GM19238 (cell line): ENCODE measurements at regions not wholly inside any gene's neighbourhood (a gene's known extent, or its start where the extent isn't known, plus 50 kb on each side); places are given as distances from the start of the nearest gene placed in this dataset.
"Not testable (repeated sequence)": the region's sequence is repeated elsewhere in the genome, so short reads cannot be mapped to it uniquely, and the experiment has no call there.

ENCODE experiments used
- DNase-seq: peaks from one replicate; pipeline ENCODE4 v3.0.0; 2011; ENCODE audit warnings: low spot score; ENCODE audit not compliant: insufficient read length

- DNase-seq: no peak
Observed at GRCh38 chr4:170428929-170429328, 339.2 kb upstream of the AADAT start.

- no peak for DNase-seq
Observed at GRCh38 chr4:170425521-170426143, 335.9 kb upstream of the AADAT start.

GRCh38 chr4:170425040-170425439 is 335.3 kb upstream of the AADAT start:
- no peak for DNase-seq

- DNase-seq: no peak
Observed at GRCh38 chr4:170423137-170423536, 333.4 kb upstream of the AADAT start.

GRCh38 chr4:170420255-170420693 is 330.5 kb upstream of the AADAT start:
- DNase-seq: no peak

- no peak for DNase-seq
Observed at GRCh38 chr4:170414961-170415360, 325.2 kb upstream of the AADAT start.

- DNase-seq: no peak
Observed at GRCh38 chr4:170414360-170414759, 324.6 kb upstream of the AADAT start.

- DNase-seq: no peak
Observed at GRCh38 chr4:170413951-170414350, 324.2 kb upstream of the AADAT start.

GRCh38 chr4:170400361-170400760 is 310.6 kb upstream of the AADAT start:
- DNase-seq: no peak

- DNase-seq: no peak
Observed at GRCh38 chr4:170399581-170400293, 310.0 kb upstream of the AADAT start.

GRCh38 chr4:170398218-170398617 is 308.5 kb upstream of the AADAT start:
- no peak for DNase-seq

GRCh38 chr4:170395773-170396172 is 306.0 kb upstream of the AADAT start:
- no peak for DNase-seq

GRCh38 chr4:170391066-170391740 is 301.4 kb upstream of the AADAT start:
- no peak for DNase-seq

- DNase-seq: no peak
Observed at GRCh38 chr4:170389411-170389810, 299.7 kb upstream of the AADAT start.

- no peak for DNase-seq
Observed at GRCh38 chr4:170388255-170388654, 298.5 kb upstream of the AADAT start.

- DNase-seq: no peak
Observed at GRCh38 chr4:170386971-170387370, 297.2 kb upstream of the AADAT start.

- DNase-seq: no peak
Observed at GRCh38 chr4:170386511-170386910, 296.8 kb upstream of the AADAT start.

GRCh38 chr4:170374770-170375169 is 285.0 kb upstream of the AADAT start:
- DNase-seq: peak; percentile 12

GRCh38 chr4:170348945-170349344 is 259.2 kb upstream of the AADAT start:
- no peak for DNase-seq

GRCh38 chr4:170347191-170347590 is 257.4 kb upstream of the AADAT start:
- DNase-seq: not testable (repeated sequence)

GRCh38 chr4:170339522-170339921 is 249.8 kb upstream of the AADAT start:
- no peak for DNase-seq

GRCh38 chr4:170336238-170336775 is 246.6 kb upstream of the AADAT start:
- DNase-seq: no peak
